ENCODE measurements at regions not wholly inside any gene's neighbourhood (a gene's known extent, or its start where the extent isn't known, plus 50 kb on each side); places are given as distances from the start of the nearest gene placed in this dataset.

GRCh38 chr5:100664140-100664539 lies 129.0 kb downstream of the FAM174A start:
- WGBS, 2 donors = 85 to 90% methylated on average over 1 of the region's 1 CpG
- FAIRE-seq (no peak), DNase-seq (no peak), ATAC-seq (no peak)
- Histone ChIP-seq H3K36me3 (no peaks in the 10 kb centered on the region), H3K27me3 (no peaks in the 10 kb centered on the region), H3K4me1 (no peaks in the 10 kb centered on the region), H3K4me3 (no peak overlapping the region), H3K27ac (no peak overlapping the region), H3K9me3 (no peaks in the 10 kb centered on the region)
- no peak for TF ChIP-seq CTCF (IDR thresholded peaks at IDR 0.05)
- intact Hi-C loops (cut with DNase I) = no loop called here

- Histone ChIP-seq H3K4me3 (no peak overlapping the region), H3K27ac (no peak overlapping the region), H3K4me1 (no peaks in the 10 kb centered on the region), H3K9me3 (no peaks in the 10 kb centered on the region), H3K27me3 (no peaks in the 10 kb centered on the region), H3K36me3 (no peaks in the 10 kb centered on the region)
- no peak for DNase-seq
- TF ChIP-seq CTCF (IDR thresholded peaks at IDR 0.05) = no peak
- 60 to 69% methylated on average over 4 of the region's 4 CpGs for WGBS, 2 donors
- peak in 2 of 4 donors; percentile 25 to 65 for ATAC-seq
- FAIRE-seq = no peak
- intact Hi-C loops (cut with DNase I) = no loop called here
Observed at GRCh38 chr5:100667161-100667630, 132.0 kb downstream of the FAM174A start.

GRCh38 chr5:100668511-100668910 lies 133.3 kb downstream of the FAM174A start:
- Histone ChIP-seq H3K27ac (no peak overlapping the region), H3K27me3 (no peaks in the 10 kb centered on the region), H3K4me1 (no peaks in the 10 kb centered on the region), H3K9me3 (no peaks in the 10 kb centered on the region), H3K4me3 (no peak overlapping the region), H3K36me3 (no peaks in the 10 kb centered on the region)
- FAIRE-seq (no peak), ATAC-seq (no peak), DNase-seq (no peak)
- 51 to 55% methylated on average over 3 of the region's 3 CpGs for WGBS, 2 donors
- intact Hi-C loops (cut with DNase I) = no loop called here
- TF ChIP-seq CTCF (IDR thresholded peaks at IDR 0.05) = no peak

- Histone ChIP-seq H3K4me1 (no peaks in the 10 kb centered on the region), H3K27me3 (no peaks in the 10 kb centered on the region), H3K27ac (no peak overlapping the region), H3K4me3 (no peak overlapping the region), H3K9me3 (no peaks in the 10 kb centered on the region), H3K36me3 (no peaks in the 10 kb centered on the region)
- intact Hi-C loops (cut with DNase I) = no loop called here
- ATAC-seq = no peak
- 53 to 66% methylated on average over 5 of the region's 5 CpGs for WGBS, 2 donors
- FAIRE-seq = no peak
- DNase-seq = no peak
- TF ChIP-seq CTCF (IDR thresholded peaks at IDR 0.05) = no peak
Observed at GRCh38 chr5:100676817-100677631, 141.8 kb downstream of the FAM174A start.

GRCh38 chr5:100682625-100683024 lies 147.5 kb downstream of the FAM174A start:
- Histone ChIP-seq H3K4me1 (no peaks in the 10 kb centered on the region), H3K27me3 (no peaks in the 10 kb centered on the region), H3K27ac (no peak overlapping the region), H3K36me3 (no peaks in the 10 kb centered on the region), H3K4me3 (no peak overlapping the region), H3K9me3 (peaks cover 0 to 4% (median 0%) of the 10 kb centered on the region in 4 donors)
- intact Hi-C loops (cut with DNase I) = no loop called here
- no peak for ATAC-seq
- no peak for DNase-seq
- WGBS, 2 donors = 82 to 91% methylated on average over 1 of the region's 1 CpG
- no peak for FAIRE-seq
- TF ChIP-seq CTCF (IDR thresholded peaks at IDR 0.05) = no peak

Data from pancreas (tissue), 10 donors.